GM21390 (cell line): ENCODE measurements at regions not wholly inside any gene's neighbourhood (a gene's known extent, or its start where the extent isn't known, plus 50 kb on each side); places are given as distances from the start of the nearest gene placed in this dataset.
"Not testable (repeated sequence)": the region's sequence is repeated elsewhere in the genome, so short reads cannot be mapped to it uniquely, and the experiment has no call there.

Experiments used
- ATAC-seq: cut with Tn5 transposase; IDR thresholded peaks from one replicate; pipeline ENCODE4 v1.9.1; 2021; ENCODE audit not compliant: unreplicated experiment

DNA sequence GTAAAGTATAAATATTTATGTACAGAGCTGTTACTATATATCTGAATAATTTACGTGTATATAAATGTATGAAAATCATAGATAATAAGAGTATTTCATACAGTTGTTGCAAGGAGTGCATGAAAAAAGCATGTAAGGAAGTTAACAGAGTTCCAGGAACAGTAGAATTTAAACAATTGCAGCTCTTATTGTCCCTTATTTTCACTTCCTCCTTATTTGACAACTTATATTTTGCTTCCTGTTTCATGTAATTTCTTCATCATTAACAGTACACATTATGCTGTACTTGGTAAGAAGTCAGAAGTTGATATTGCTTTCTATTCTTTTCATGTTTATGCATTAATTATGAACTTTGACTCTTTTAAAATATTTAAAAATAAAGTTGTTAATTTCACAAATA is 681.5 kb downstream of the LRRIQ3 start:
- no peak for ATAC-seq

DNA sequence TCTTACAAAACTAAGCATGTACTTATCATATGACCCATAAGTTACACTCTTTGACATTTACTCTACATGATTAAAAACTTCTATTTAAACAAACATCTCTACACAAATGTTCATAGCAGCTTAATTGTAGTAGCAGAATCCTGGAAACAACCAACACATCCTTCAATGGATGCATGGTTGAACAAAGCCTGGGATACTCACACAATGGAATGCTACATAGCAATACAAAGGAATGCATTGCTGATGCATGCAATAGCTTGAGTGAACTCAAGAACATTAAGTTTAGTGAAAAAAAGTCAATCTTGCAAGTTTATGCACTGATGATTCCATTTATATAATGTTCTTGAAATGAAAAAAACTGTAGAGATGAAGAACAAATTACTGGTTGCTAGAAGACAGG is 686.9 kb downstream of the LRRIQ3 start:
- ATAC-seq, result no peak

DNA sequence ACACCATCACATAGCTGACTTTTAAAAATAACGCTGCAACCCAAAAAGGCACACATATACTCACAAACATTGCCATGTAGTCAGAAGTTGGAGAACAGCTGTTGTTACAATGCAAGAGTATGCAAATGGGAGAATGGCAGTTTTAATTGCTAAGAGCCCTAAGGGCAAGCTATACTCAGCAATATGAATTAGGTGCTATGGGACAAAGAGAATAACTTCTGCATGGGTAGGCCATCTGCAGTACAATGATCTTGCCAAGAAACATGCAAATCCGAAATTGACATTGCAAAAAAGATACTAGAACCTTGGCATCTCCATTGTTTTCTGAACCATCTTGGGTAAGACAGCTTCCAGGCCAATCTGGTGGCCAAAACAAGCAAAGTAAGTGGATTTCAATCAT is 697.8 kb downstream of the LRRIQ3 start:
- no peak for ATAC-seq

DNA sequence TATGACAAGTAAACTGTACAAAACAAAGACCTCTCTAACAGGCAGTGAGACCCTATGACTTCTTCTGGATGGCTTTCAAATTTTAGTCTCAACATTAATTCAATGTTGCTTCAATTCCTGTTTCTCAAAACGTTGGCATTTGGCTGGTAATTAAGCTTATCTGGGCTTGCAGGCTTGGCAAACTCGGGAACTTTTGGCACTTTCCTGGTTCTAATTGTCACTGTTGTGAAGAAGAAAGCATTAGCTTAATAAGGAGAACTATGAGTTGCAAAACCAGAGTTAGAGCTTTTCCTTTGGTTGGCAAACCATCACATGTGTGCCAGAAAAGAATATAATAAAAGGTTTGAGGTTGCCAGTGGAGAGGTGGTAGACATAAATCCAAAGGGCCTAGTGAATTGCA is 698.3 kb downstream of the LRRIQ3 start:
- no peak for ATAC-seq

DNA sequence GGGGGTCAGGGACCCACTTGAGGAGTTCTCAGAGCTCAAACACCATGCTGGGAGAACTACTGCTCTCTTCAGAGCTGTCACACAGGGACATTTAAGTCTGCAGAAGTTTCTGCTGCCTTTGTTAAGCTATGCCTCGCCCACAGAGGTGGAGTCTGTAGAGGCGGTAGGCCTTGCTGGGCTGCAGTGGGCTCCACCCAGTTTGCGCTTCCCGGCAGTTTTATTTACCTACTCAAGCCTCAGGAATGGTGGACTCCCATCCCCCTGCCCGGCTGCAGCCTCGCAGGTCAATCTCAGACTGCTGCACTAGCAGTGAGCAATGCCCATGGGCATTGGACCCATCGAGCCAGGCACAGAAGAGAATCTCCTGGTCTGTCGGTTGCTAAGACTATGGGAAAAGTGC is 706.4 kb downstream of the LRRIQ3 start:
- ATAC-seq, result no peak

DNA sequence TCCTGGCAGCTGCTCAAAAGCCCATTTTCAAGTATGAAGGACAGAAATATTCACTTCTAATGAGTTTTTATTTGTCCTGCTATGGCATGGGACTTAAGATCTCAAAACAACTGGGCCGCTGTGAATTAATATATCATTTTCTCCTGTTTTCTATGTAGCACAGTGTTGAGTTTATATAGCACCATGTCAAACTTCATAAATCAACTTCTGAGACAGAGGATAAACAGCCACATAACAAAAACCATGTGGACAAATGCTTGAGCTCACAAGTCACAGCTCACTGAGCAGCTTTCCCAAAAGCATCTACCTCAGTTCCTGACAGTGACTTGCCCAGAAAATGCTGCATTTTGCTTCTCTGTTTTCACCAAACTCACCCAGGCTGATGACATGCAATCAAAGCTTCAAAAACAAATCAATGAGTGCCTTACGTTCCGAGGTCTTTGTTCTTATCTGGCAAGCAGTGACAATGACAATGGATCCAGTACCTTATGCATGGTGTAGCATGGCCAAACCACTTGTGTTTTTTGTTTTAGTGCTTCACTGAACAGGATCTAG is 722.6 kb downstream of the LRRIQ3 start:
- ATAC-seq, result no peak

DNA sequence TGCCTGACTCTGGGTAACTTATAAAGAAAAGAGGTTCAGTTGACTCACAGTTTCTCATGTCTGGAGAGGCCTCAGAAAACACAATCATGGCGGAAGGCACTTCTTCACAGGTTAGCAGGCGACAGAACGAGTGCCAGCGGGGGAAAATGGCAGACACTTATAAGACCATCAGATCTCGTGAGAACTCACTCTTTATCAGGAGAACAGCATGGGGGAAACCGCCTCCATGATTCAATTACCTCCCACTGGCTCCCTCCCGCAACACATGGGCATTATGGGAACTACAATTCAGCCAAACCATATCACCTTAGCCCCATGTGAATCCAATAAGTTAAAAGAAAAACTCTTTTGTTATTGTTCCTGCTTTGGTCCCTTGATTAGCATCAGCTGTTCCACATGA is 725.2 kb downstream of the LRRIQ3 start:
- ATAC-seq, result no peak

DNA sequence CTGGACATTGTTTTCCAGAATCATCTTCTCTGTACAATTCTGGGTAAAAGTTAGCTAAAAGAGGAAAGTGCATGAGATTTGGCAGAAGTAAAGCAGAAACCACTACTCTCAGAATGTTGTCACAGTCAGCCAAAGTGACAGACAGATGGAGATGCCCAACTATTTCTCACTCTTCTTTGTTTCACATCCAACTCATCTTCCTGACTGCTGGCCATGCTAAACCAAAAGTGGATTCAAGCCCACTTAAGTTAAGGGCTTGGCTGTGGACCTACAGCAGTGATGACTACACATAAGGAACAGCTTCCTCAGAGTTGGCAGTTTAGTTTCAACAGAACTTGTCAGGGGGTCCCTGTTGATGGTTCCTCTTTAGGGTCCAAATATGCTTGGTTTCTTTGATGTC is 730.2 kb downstream of the LRRIQ3 start:
- no peak for ATAC-seq

DNA sequence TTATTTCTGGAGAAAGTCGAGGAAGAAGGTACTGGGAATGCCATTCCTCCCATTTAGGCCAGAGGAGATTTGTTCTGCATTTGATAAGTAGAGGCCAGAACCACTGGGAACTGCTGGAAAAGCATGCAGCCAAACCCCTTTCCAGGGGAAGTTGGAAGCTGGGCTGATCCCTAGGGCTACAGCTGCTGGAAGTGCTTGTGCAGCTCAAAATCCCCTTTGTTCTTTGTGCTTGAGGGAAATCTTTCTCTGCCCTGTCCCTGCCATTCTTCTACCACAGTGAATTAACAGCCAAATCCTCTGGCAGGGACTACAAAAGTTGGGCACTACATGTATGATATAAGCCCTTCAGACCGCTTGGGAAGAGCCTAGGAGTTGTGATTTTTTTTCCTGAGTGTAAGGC is 734.1 kb downstream of the LRRIQ3 start:
- no peak for ATAC-seq

DNA sequence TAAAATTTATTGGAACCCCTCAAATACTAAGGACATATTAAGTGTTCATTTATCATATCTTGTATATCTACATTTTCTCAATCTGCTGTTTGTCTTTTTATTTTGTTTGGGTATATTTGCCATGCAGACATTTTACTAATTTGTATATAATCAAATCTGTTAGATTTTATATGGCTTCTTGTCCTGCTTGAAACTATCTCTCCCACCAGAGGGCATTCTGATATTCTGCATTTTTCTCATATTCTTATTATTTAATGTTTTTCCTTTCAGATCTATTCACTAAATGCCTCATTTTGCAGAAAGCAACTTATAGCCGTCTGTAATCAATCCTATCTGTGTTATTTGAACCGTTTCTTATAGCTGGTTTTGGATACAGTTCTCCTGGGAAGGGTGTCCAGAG is 745.5 kb downstream of the LRRIQ3 start:
- ATAC-seq, result no peak

DNA sequence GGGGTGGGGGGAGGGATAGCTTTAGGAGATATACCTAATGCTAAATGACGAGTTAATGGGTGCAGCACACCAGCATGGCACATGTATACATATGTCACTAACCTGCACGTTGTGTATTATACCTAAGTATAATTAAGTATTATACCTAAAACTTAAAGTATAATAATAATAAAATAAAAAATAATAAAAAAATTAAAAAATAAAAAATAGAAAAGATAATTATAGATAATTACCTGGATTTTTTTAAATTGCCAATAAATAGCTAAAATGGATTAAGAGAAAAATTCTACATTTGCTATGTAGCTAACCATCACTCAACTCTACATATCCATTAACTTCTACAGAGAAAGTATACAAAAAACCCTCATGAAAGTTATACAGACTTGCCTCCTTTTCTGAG is 747.3 kb downstream of the LRRIQ3 start:
- not testable (repeated sequence) for ATAC-seq

DNA sequence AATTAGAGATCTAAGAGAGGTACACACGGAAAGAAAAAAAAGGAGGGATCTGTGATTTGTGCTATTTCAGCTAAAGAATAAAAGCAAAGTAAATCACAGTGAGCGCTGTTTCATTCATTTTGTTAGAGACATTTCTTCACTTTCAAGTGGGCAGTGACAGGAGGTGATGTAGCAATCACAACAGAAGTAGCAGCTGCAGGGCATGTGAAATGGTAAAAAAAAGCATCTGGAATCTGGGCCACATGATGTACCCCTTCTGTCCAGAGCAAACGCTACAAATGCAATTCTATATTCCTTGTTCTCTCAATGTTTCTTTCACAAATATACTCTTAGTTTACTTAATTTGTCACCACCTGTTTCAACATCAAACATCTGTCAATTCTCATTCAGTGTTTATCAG is 786.5 kb downstream of the LRRIQ3 start:
- ATAC-seq, result no peak

DNA sequence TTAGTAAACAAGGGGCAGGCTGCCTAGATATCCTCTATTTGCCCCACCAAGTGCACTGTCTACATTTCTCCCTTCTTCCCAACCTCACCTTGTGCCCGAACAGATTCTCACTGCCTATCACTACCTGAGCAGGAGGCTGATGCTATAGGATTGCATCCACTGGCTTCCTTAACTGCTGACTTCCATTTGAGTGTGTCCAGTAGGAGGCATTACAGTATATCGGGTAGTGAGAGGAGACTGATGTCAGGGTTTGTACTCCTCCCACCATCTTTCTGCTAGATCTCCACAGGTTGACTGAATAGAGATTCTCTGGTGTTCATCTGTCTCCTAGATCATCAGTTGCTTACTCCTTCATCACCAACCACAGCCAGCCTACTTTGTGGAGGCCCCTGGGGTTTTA is 796.3 kb downstream of the LRRIQ3 start:
- no peak for ATAC-seq

DNA sequence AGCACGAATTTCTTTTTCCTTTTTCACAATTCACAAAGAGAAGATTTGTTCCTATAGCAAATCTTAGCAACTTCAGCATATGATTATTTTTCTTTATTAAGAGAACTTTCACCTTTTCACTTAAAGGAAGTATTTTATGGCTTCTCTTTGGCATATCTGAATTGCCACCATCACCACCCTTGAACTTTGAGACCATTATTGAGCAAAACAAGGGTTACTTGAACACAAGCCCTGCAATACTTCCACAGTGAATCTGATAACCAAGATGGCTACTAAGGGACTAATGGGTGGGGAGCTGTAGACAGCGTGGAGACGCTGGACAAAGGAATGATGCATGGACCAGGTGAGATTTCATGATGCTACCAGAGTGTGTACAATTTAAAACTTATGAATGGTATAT is 815.0 kb downstream of the LRRIQ3 start:
- no peak for ATAC-seq

DNA sequence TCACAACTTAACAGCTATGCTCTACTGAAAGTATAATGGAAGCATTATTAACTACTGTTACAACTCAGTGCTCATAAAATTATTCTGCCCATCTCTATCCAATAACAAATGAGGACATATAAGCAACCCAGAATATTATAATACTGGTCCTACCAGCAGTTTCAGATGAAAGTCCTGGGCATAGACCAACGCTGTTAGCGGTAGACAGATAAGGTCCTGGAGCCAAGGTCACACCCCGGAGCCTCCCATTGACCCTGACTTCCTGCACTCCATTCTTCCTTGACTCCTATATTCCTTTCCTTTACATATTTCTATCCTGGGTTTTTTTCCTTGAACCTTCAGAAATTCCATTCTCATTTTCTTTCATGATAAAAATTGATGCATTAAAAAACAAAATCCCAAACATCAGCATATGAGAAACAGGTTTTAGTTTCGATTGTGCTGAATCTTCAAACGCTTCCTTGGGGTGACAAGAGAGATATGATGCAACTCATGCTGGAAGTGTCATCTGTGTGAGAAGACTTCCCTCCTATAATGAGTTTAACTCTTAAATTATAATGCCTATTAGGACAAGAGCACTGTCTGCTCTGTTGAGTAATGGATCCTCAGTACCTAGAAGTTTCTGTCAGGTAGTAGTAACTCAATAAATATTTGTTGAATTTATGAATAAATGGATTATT is 831.1 kb downstream of the LRRIQ3 start:
- no peak for ATAC-seq

DNA sequence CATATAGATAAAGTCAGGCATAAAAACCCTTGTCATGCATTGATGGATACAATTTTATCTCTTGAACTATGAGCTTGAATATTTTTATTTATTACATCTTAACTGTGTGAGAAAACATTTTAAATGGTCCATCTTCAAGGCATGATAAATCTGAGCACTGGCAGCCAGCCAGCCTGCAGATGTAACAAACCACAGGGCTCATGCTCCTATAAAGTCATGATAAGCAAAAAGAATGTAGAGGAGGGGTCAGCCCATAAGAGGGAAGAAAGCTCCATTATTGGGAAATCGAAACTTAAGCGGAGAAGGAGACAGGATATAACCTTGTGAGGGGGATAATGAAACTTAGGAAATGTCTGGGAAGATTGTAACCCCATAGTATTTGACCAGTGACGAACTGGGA is 839.0 kb downstream of the LRRIQ3 start:
- no peak for ATAC-seq

DNA sequence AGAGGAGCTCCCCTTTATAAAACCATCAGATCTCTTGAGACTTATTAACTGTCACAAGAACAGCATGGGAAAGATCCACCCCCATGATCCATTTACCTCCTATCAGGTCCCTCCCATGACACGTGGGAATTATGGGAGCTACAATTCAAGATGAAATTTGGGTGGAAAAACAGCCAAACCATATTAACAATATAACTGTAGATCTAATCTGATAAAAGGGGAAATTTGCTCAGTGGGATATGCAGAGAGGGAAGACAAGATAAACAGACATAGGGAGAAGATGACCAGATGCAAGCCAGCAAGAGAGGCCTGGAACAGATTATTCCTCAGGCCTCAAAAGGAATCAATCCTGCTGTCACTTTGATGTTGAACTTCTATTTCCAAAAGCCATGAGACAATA is 841.5 kb downstream of the LRRIQ3 start:
- no peak for ATAC-seq

DNA sequence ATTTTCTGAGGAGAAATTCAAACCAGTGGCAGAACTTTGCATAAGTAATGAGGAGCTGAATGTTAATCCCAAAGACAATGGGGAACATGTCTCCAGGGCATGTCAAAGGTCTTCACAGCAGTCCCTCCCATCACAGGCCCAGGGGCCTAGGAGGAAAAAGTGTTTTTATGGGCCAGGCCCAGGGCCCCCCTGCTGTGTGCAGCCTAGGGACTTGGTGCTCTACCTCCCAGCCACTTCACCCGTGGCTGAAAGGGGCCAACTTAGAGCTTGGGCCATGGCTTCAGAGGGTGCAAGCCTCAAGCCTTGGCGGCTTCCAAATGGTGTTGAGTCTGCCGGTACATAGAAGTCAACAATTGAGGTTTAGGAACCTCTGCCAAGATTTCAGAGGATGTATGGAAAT is 854.0 kb downstream of the LRRIQ3 start:
- ATAC-seq, result no peak

DNA sequence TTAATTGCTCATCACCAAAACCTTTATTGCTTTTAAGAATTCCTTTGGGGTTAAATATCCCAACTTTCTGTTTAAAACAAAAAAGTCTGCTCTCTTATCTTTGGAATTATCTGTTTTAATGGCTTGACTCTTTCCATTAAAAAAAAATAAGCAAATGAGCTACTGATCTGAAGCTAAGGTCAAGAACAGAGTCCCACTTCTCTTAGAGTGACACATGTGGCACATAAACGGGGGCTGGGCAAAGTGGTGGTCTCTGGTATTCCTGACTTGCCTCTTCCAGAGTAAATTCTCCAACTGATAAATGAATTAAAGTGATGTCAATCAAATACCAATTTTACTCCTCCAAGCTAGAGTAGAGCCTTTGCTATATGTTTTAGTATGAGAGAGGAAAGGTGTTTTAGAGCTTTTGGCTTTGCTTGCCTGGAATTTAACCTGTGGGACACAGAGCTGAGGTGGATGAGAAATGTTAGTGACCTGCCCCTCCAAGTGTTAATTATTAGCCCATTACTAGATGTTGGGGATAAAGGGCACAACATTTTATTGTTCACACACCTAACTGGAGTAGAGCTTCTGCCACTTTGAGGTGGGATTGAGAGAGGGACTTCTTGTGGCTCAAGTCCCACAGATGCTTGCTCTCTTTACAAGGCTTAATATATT is 864.0 kb downstream of the LRRIQ3 start:
- no peak for ATAC-seq

DNA sequence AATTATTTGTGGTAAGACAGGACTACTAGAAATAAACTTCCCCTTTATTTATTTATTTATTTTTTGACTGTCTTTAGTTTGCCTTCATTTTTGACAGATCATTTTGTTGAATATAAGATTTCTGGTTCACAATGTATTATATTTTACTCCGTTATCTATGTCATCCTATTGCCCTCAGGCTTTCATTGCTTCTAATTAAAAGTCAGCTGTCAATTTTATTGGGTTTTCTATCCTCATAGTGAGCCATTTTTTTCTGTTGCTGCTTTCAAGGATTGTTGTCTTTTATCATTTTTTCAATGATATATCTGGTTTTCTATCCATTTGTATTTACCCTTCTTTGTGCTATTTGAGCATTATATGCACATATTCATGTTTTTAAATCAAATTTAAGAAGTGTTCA is 866.2 kb downstream of the LRRIQ3 start:
- ATAC-seq, result no peak

DNA sequence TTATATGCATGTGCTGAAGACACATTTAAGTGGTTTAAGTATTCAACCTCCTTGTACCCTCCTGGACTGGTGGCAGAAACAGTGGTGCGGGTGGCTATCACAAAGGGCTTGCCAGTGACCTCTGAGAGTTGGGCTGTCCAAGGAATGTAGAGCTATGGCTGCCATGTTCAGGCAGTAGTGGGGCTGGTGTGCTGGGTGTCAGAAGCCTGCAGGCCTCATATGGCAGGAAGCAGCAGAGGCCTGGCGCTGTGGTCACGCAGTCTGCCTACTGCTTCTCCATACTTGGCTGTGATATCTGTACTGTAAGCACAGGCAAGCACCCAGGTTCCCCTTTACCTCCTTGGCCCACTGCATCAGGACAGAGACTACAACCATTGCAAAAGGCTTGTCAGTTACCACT is 870.0 kb downstream of the LRRIQ3 start:
- no peak for ATAC-seq

DNA sequence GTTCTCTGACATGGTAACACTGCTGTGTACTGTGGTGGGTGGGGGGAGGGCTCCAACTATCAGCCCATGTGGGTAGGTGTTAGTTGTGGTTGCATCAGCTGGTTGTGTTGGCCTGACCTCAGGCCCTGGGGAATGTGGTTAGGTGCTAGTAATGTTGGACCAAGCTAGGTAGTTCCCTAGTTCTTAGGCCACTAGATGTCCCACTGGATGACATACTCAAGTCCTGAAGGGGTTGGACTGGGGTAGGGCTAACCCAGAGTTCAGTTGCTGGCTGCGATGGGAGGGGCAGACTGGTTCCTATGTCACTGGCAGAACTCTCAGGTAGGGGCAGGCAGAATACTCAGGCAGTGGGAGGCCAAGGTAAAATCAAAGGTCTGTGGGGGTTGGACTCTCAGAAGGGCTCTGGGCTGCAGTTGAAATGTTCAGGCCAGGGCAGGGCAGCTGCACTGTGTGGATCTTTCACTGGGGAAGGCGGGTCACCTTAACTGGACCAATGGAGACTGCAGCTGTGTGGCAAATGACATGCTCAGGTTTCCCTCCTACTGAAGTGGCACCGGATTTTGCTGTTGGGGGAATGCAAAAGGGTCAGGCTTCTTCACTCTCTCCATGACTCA is 870.7 kb downstream of the LRRIQ3 start:
- ATAC-seq, result no peak
